ENCODE measurements at regions not wholly inside any gene's neighbourhood (a gene's known extent, or its start where the extent isn't known, plus 50 kb on each side); places are given as distances from the start of the nearest gene placed in this dataset.

DNA sequence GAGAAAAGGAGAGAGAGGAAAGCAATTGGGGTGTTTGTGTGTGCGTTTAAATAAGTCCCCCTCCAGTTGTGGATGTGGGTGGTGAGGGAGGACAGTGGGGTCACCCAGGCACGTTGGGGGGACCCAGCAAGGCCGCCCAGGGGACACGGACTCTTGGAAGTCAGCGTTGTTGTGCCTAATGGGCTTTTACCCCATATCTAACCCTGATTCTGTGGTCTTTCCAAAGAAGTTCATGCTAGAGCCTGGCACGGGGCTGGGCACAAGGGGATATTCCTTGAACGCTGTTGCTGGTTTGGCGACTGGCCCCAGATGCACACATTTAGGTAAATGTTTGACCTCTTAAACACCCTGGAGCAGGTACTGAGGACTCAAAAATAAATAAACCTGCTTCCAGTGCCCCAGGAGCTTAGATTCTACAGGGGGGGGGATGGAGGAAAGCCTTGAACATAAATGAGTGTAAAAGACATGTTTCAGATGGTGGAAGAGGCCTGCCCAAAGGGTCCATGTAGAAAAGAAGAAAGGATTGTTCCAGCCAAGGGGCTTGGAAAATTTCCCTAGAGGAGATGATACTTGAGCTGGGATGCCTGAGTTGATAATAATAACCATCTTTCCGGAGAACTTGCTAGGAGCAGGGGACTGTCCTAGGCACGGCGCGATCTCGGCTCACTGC is 97.7 kb upstream of the SIX3 start:
- no peaks in the 10 kb centered on the region for H3K36me3 Mint-ChIP-seq (ENCODE audit: low read depth)
- DNase-seq (no peak), ATAC-seq (ENCODE audit: poor library complexity) (no peak)
- intact Hi-C loops (cut with DNase I, micrococcal nuclease), result no loop called here
- H3K27me3 Mint-ChIP-seq, result peaks cover 23% of the 10 kb centered on the region
- no peak overlapping the region for H3K4me3 Mint-ChIP-seq
- H3K4me1 Mint-ChIP-seq (ENCODE audit: low read depth), result no peaks in the 10 kb centered on the region
- CTCF ChIA-PET, result no interaction called here
- no peak overlapping the region for H3K27ac ChIP-seq (ENCODE audit: low read depth in 1 of 2, low read length in 2 of 2)
- no peak overlapping the region for H3K4me3 ChIP-seq (ENCODE audit: low read length)
- H3K27me3 ChIP-seq (ENCODE audit: control insufficient read depth in 1 of 2, insufficient read depth in 2 of 2, low read length in 2 of 2), result peaks cover 7 to 11% of the 10 kb centered on the region in 2 experiments
- H3K4me1 ChIP-seq (ENCODE audit: insufficient read depth, low read length), result no peaks in the 10 kb centered on the region
- POLR2A ChIA-PET, result no interaction called here
- peaks cover 0 to 5% of the 10 kb centered on the region in 2 experiments for H3K9me3 ChIP-seq (ENCODE audit: control insufficient read depth in 1 of 2, insufficient read depth in 1 of 2, low read length in 2 of 2)
- H3K9me3 Mint-ChIP-seq, result no peaks in the 10 kb centered on the region
- no peaks in the 10 kb centered on the region for H3K36me3 ChIP-seq (ENCODE audit: insufficient read depth, low read length)
- H3K27ac Mint-ChIP-seq, result no peak overlapping the region
- TF ChIP-seq CTCF (IDR thresholded peaks at IDR 0.05), result no peak

DNA sequence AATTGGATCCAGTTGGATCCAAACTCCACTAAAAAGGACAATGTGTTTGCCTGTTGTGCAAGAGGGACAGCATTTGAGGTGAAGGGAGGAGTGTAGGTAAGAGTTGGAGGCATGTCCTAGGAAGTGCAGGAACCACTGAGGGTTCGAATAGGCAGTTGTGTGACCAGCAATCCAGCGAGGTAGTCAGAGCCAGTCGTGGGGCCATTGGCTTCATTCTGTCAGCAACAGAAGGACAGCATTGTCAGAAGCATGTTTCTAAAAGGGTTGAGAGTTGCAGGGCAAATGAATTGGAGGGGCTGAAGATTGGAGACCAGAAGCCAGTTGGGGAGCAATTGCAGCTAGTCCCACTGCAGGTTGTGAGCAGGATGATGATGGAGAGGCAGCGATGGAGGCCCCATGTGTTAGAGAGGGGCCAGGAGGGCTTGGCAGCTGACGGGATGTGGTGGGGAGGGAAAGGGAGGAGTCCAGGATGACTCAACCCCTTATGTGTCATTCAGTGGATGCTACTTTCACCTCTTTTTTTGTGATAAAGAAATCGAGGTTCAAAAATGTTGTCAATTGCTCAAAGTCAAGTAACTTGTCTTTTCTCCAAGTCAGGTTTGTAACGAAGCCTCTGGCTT is 96.7 kb upstream of the SIX3 start:
- Histone ChIP-seq H3K4me1 (ENCODE audit: insufficient read depth, low read length) (no peaks in the 10 kb centered on the region), H3K4me3 (ENCODE audit: low read length) (no peak overlapping the region), H3K36me3 (ENCODE audit: insufficient read depth, low read length) (no peaks in the 10 kb centered on the region), H3K9me3 (ENCODE audit: control insufficient read depth in 1 of 2, insufficient read depth in 1 of 2, low read length in 2 of 2) (peaks cover 0 to 5% of the 10 kb centered on the region in 2 experiments), H3K27ac (ENCODE audit: low read depth in 1 of 2, low read length in 2 of 2) (no peak overlapping the region), H3K27me3 (ENCODE audit: control insufficient read depth in 1 of 2, insufficient read depth in 2 of 2, low read length in 2 of 2) (peaks cover 7 to 11% of the 10 kb centered on the region in 2 experiments)
- no peak for TF ChIP-seq CTCF (IDR thresholded peaks at IDR 0.05)
- DNase-seq, result no peak
- ChIA-PET CTCF (no interaction called here), POLR2A (no interaction called here)
- no peaks in the 10 kb centered on the region for H3K4me1 Mint-ChIP-seq (ENCODE audit: low read depth)
- intact Hi-C loops (cut with DNase I, micrococcal nuclease), result no loop called here
- H3K36me3 Mint-ChIP-seq (ENCODE audit: low read depth), result no peaks in the 10 kb centered on the region
- H3K27me3 Mint-ChIP-seq, result peaks cover 23% of the 10 kb centered on the region
- no peak for ATAC-seq (ENCODE audit: poor library complexity)
- H3K27ac Mint-ChIP-seq, result no peak overlapping the region
- no peak overlapping the region for H3K4me3 Mint-ChIP-seq
- no peaks in the 10 kb centered on the region for H3K9me3 Mint-ChIP-seq

- H3K36me3 Mint-ChIP-seq (ENCODE audit: low read depth), result no peaks in the 10 kb centered on the region
- DNase-seq (no peak), ATAC-seq (ENCODE audit: poor library complexity) (no peak)
- POLR2A ChIA-PET, result no interaction called here
- H3K27me3 ChIP-seq (ENCODE audit: control insufficient read depth in 1 of 2, insufficient read depth in 2 of 2, low read length in 2 of 2), result peaks cover 7 to 8% of the 10 kb centered on the region in 2 experiments
- H3K27ac Mint-ChIP-seq, result no peak overlapping the region
- H3K4me1 ChIP-seq (ENCODE audit: insufficient read depth, low read length), result no peaks in the 10 kb centered on the region
- H3K9me3 ChIP-seq (ENCODE audit: control insufficient read depth in 1 of 2, insufficient read depth in 1 of 2, low read length in 2 of 2), result peaks cover 0 to 5% of the 10 kb centered on the region in 2 experiments
- H3K4me3 Mint-ChIP-seq, result no peak overlapping the region
- peaks cover 28% of the 10 kb centered on the region for H3K27me3 Mint-ChIP-seq
- H3K36me3 ChIP-seq (ENCODE audit: insufficient read depth, low read length), result no peaks in the 10 kb centered on the region
- no peaks in the 10 kb centered on the region for H3K9me3 Mint-ChIP-seq
- no peak overlapping the region for H3K27ac ChIP-seq (ENCODE audit: low read depth in 1 of 2, low read length in 2 of 2)
- intact Hi-C loops (cut with DNase I, micrococcal nuclease), result no loop called here
- TF ChIP-seq CTCF (IDR thresholded peaks at IDR 0.05), result no peak
- no peak overlapping the region for H3K4me3 ChIP-seq (ENCODE audit: low read length)
- CTCF ChIA-PET, result no interaction called here
- no peaks in the 10 kb centered on the region for H3K4me1 Mint-ChIP-seq (ENCODE audit: low read depth)
These were observed 93.5 kb upstream of the SIX3 start for GRCh38 chr2:44848026-44848425.

Measured in CD4-positive, alpha-beta T cell (primary cell).